Mammary epithelial cell (primary cell): ENCODE measurements at regions not wholly inside any gene's neighbourhood (a gene's known extent, or its start where the extent isn't known, plus 50 kb on each side); places are given as distances from the start of the nearest gene placed in this dataset.

Source experiments
- CTCF ChIP-seq, 2 donors: IDR thresholded peaks in 1 of 2; conservative IDR thresholded peaks in 1 of 2; 2 replicates each; pipeline ENCODE4 v1.5.1; 2011 to 2012; ENCODE audit warnings: inconsistent platforms in 2 of 2, low read length in 2 of 2, mild to moderate bottlenecking in 2 of 2, control low read depth in 1 of 2, low read depth in 1 of 2; ENCODE audit not compliant: insufficient read depth in 1 of 2; ENCODE audit errors: extremely low read depth in 1 of 2
- EZH2 ChIP-seq: IDR thresholded peaks from 2 replicates; pipeline ENCODE4 v1.6.1; 2012; ENCODE audit warnings: low read length, inconsistent platforms, borderline replicate concordance

- TF ChIP-seq CTCF (conservative IDR thresholded peaks at IDR 0.05 in 1 of 2, IDR thresholded peaks at IDR 0.05 in 1 of 2; ENCODE audit: extremely low read depth in 1 of 2, insufficient read depth in 1 of 2, low read depth in 1 of 2, low read length in 2 of 2), result no peak
- TF ChIP-seq EZH2, result no peak
Observed at GRCh38 chr1:94723463-94723862, 96.7 kb upstream of the SLC44A3 start.
